Spleen (tissue), 11 donors: ENCODE measurements at regions not wholly inside any gene's neighbourhood (a gene's known extent, or its start where the extent isn't known, plus 50 kb on each side); places are given as distances from the start of the nearest gene placed in this dataset.

ENCODE experiments used
- DNase-seq: peaks from one replicate; pipeline ENCODE4 v3.0.0-alpha.2; 2020
- H3K27ac ChIP-seq, 8 donors: fragments of 200-600 bp; sonication (generic) in 7 of 8; 1 replicate in 4 of 8; 2 replicates in 4 of 8; pipeline versions ENCODE4 v1.5.0 to v1.8.0; 2016 to 2021; ENCODE audit warnings: inconsistent platforms in 4 of 8, mild to moderate bottlenecking in 4 of 8, moderate library complexity in 1 of 8
- H3K27me3 ChIP-seq, 7 donors: fragments of 200-600 bp; sonication (generic) in 6 of 7; replicated peaks in 1 of 7; 1 replicate in 4 of 7; 2 replicates in 3 of 7; pipeline versions ENCODE4 v1.5.0 to v1.8.0; 2016 to 2021; ENCODE audit warnings: inconsistent platforms in 3 of 7, mild to moderate bottlenecking in 1 of 7
- H3K36me3 ChIP-seq, 6 donors: fragments of 200-600 bp; sonication (generic) in 5 of 6; 1 replicate in 4 of 6; 2 replicates in 2 of 6; pipeline versions ENCODE4 v1.5.0 to v1.8.0; 2016 to 2021; ENCODE audit warnings: inconsistent platforms in 2 of 6
- H3K4me1 ChIP-seq, 6 donors: fragments of 200-600 bp; sonication (generic) in 5 of 6; 1 replicate in 3 of 6; 2 replicates in 3 of 6; pipeline versions ENCODE4 v1.5.0 to v1.8.0; 2016 to 2021; ENCODE audit warnings: inconsistent platforms in 3 of 6
- H3K4me3 ChIP-seq, 8 donors: fragments of 200-600 bp; sonication (generic) in 7 of 8; 1 replicate in 4 of 8; 2 replicates in 4 of 8; pipeline versions ENCODE4 v1.5.0 to v1.8.0; 2016 to 2021; ENCODE audit warnings: inconsistent platforms in 4 of 8, mild to moderate bottlenecking in 4 of 8, moderate library complexity in 2 of 8
- H3K9me3 ChIP-seq, 8 donors: fragments of 200-600 bp; sonication (generic) in 7 of 8; 1 replicate in 4 of 8; 2 replicates in 4 of 8; pipeline versions ENCODE4 v1.5.0 to v1.8.0; 2016 to 2021; ENCODE audit warnings: inconsistent platforms in 4 of 8
- POLR2A ChIP-seq, 3 donors: fragments of 450-650 bp; IDR thresholded peaks; one replicate each; pipeline ENCODE4 v1.5.1; 2017; ENCODE audit warnings: antibody characterized with exemption in 3 of 3, mild to moderate bottlenecking in 1 of 3
- POLR2AphosphoS5 ChIP-seq, 3 donors: sonication (generic); formaldehyde crosslinking; IDR thresholded peaks; one replicate each; pipeline ENCODE4 v1.5.1; 2017; ENCODE audit warnings: antibody characterized with exemption in 3 of 3
- WGBS, 5 donors: extraction: QIAGEN DNeasy Blood & Tissue Kit in 3 of 5; methylation state at CpG; one replicate each; pipeline versions ENCODE4 v1.1.5 to v1.1.7; 2013 to 2018; 5-methylcytosine and 5-hydroxymethylcytosine counted together
- intact Hi-C: fragments of 100-400 bp; cut with DNase I; formaldehyde crosslinking; loops from one replicate; pipeline ENCODE4 v1.15.0; 2023; ENCODE audit warnings: low total_unique reads
- TF ChIP-seq, protein P1 (sequence below), 11 experiments: fragments of 200-600 bp in 7 of 11; fragments of 450-650 bp in 4 of 11; sonication (generic) in 4 of 11; IDR thresholded peaks in 8 of 11; conservative IDR thresholded peaks in 3 of 11; 1 replicate in 7 of 11; 2 replicates in 4 of 11; pipeline versions ENCODE4 v1.4.0 to v1.8.0; 2016 to 2021; ENCODE audit warnings: antibody characterized with exemption in 11 of 11, inconsistent platforms in 4 of 11, mild to moderate bottlenecking in 1 of 11
- donor health status: healthy with polysubstance abuse.
- donor health status: DM: no; HTN: no; CAD: no; lungs with moderate emphysema.
- donor health status: DM: no; HTN: no; CAD: no.
- donor health status: Bipolar disorder and iron deficiency.
- donor health status: healthy.
- donor health status: DM: no; HTN: no; CAD: no.
- donor health status: DM: yes; HTN: yes; CAD: no.

DNA sequence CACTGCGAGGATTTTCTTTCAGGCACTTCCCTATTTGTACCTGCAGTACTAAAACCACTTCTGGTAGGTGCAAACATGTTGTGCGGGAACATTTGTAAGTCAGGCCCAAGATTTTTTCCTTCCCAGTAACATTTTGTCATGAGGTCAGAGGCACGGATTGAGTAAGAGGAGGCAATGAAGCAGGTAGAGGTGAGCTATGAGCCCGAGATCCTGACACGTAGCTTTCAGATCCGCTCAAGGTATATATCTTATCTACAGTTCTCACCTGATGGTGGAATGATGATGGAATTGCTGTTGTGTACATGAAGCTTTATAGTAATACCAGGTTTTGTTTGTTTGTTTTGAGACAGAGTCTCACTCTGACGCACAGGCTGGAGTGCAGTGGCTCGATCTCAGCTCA, 497.5 kb downstream of the NR2F2 start:
- Histone ChIP-seq H3K4me3 (no peak overlapping the region), H3K27ac (no peak overlapping the region), H3K9me3 (no peaks in the 10 kb centered on the region), H3K27me3 (no peaks in the 10 kb centered on the region), H3K36me3 (no peaks in the 10 kb centered on the region), H3K4me1 (no peaks in the 10 kb centered on the region)
- no peak for DNase-seq
- intact Hi-C loops: no loop called here
- WGBS, 5 donors: 74 to 80% (median 76%) methylated on average over 8 of the region's 8 CpGs
- TF ChIP-seq POLR2AphosphoS5 (IDR thresholded peaks at IDR 0.05) (no peak), POLR2A (IDR thresholded peaks at IDR 0.05) (no peak)

DNA sequence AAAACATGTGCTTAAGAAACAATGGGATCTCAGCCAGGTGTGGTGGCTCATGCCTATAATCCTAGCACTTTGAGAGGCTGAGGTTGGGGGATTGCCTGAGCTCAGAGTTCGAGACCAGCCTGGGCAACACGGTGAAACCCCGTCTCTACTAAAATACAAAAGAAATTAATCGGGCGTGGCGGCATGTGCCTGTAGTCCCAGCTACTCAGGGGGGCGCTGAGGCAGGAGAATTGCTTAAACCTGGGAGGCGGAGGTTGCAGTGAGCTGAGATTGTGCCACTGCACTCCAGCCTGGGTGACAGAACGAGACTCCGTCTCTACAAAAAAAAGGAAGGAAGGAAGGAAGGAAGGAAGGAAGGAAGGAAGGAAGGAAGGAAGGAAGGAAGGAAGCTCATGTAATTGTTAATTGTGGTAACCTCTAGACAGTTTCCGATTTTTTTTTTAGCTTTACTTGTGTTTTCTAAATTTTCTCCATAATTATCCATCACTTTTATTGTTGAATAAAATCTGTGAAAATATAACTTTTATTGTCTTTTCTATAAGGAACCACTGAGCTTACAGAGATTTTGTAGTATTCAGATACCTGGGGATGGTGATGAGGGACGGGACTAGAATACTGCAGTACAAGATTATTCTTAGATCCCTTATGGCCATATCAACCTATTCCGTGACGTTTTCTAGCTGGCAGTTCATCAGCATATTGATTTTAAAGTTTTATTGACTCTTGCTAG, 506.9 kb downstream of the NR2F2 start:
- Histone ChIP-seq H3K9me3 (peaks cover 0 to 28% (median 11%) of the 10 kb centered on the region in 8 donors), H3K4me3 (no peak overlapping the region), H3K36me3 (no peaks in the 10 kb centered on the region), H3K27ac (no peak overlapping the region), H3K4me1 (no peaks in the 10 kb centered on the region), H3K27me3 (no peaks in the 10 kb centered on the region)
- 71 to 81% (median 77%) methylated on average over 13 to 14 of the region's 14 CpGs for WGBS, 5 donors
- intact Hi-C loops: no loop called here
- TF ChIP-seq POLR2A (IDR thresholded peaks at IDR 0.05): no peak
- TF ChIP-seq POLR2AphosphoS5 (IDR thresholded peaks at IDR 0.05): no peak
- TF ChIP-seq, protein P1, sequence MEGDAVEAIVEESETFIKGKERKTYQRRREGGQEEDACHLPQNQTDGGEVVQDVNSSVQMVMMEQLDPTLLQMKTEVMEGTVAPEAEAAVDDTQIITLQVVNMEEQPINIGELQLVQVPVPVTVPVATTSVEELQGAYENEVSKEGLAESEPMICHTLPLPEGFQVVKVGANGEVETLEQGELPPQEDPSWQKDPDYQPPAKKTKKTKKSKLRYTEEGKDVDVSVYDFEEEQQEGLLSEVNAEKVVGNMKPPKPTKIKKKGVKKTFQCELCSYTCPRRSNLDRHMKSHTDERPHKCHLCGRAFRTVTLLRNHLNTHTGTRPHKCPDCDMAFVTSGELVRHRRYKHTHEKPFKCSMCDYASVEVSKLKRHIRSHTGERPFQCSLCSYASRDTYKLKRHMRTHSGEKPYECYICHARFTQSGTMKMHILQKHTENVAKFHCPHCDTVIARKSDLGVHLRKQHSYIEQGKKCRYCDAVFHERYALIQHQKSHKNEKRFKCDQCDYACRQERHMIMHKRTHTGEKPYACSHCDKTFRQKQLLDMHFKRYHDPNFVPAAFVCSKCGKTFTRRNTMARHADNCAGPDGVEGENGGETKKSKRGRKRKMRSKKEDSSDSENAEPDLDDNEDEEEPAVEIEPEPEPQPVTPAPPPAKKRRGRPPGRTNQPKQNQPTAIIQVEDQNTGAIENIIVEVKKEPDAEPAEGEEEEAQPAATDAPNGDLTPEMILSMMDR (IDR thresholded peaks at IDR 0.05 in 8 of 11, conservative IDR thresholded peaks at IDR 0.05 in 3 of 11): no peak
- DNase-seq: no peak

DNA sequence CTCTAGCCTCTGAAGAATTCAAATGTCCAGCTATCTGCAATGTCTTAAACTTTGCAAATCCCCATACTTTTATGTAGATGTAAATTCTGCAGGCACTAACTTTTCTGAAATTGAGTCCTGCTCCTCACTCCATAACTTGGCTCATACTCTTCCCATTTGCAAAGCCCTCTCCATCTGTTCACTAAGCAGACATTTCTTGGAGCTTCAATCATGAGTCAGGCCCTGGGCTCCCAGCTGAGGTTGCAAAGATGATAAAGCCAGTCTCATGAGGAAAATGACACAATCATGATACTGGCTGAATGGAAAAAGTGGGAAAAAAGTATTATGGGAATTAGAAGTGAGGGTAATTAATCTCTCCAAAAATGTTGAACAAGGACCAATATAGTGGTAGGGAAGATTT, 507.6 kb downstream of the NR2F2 start:
- no peak for TF ChIP-seq POLR2A (IDR thresholded peaks at IDR 0.05)
- TF ChIP-seq, protein P1 (IDR thresholded peaks at IDR 0.05 in 8 of 11, conservative IDR thresholded peaks at IDR 0.05 in 3 of 11): no peak
- TF ChIP-seq POLR2AphosphoS5 (IDR thresholded peaks at IDR 0.05): no peak
- Histone ChIP-seq H3K27ac (no peak overlapping the region), H3K4me3 (no peak overlapping the region), H3K36me3 (no peaks in the 10 kb centered on the region), H3K4me1 (no peaks in the 10 kb centered on the region), H3K27me3 (no peaks in the 10 kb centered on the region), H3K9me3 (peaks cover 0 to 28% (median 11%) of the 10 kb centered on the region in 8 donors)
- intact Hi-C loops: no loop called here
- DNase-seq: no peak

DNA sequence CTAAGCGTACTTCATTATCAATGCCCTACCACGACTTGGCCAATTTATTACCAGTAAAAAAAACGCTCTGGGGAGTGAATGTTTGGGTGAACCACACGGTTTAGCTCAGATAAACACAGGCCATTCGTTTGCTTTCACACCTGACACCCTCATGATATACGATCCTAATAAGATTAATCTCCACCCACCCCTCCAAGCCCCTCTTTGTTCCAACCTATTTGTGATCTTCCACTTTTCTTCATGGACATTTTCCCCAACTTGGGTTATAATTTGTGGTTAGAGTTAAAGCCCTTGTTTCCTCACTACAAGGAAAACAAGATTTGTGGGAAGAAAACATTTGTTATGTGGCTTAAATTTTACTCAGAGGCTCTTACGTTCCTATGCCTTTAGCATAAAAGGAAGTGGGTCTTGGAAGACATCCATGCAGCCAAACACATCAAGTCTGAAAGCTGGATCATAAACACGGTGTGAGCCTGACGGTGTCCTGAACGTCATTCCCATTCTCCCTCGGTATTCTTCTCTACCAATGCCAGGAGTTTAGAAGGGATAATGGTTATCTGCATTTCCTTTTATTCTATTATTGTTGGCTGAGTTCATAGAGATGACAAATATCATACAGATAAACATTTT, 518.9 kb downstream of the NR2F2 start:
- WGBS, 5 donors: 33 to 50% (median 50%) methylated on average over 11 of the region's 11 CpGs
- no peak overlapping the region for H3K27ac ChIP-seq

More for the DNA sequence above, 518.9 kb downstream of the NR2F2 start:
- TF ChIP-seq, protein P1 (IDR thresholded peaks at IDR 0.05 in 8 of 11, conservative IDR thresholded peaks at IDR 0.05 in 3 of 11): no peak
- TF ChIP-seq POLR2AphosphoS5 (IDR thresholded peaks at IDR 0.05) (no peak), POLR2A (IDR thresholded peaks at IDR 0.05) (no peak)
- intact Hi-C loops: no loop called here
- Histone ChIP-seq H3K9me3 (peaks cover 0 to 12% (median 3%) of the 10 kb centered on the region in 8 donors), H3K4me3 (no peak overlapping the region), H3K4me1 (no peaks in the 10 kb centered on the region), H3K27me3 (no peaks in the 10 kb centered on the region), H3K36me3 (no peaks in the 10 kb centered on the region)
- DNase-seq: no peak
